ENCODE measurements at regions not wholly inside any gene's neighbourhood (a gene's known extent, or its start where the extent isn't known, plus 50 kb on each side); places are given as distances from the start of the nearest gene placed in this dataset.

- ChIA-PET POLR2A (no interaction called here), CTCF (no interaction called here)
- H3K4me3 ChIP-seq (ENCODE audit: low read length): no peak overlapping the region
- no peak overlapping the region for H3K27ac Mint-ChIP-seq
- peaks cover 13% of the 10 kb centered on the region for H3K9me3 Mint-ChIP-seq
- no peak overlapping the region for H3K4me3 Mint-ChIP-seq
- no peaks in the 10 kb centered on the region for H3K9me3 ChIP-seq (ENCODE audit: control insufficient read depth in 1 of 2, insufficient read depth in 1 of 2, low read length in 2 of 2)
- H3K27me3 Mint-ChIP-seq: no peaks in the 10 kb centered on the region
- ATAC-seq (ENCODE audit: poor library complexity): no peak
- no peak overlapping the region for H3K27ac ChIP-seq (ENCODE audit: low read depth in 1 of 2, low read length in 2 of 2)
- intact Hi-C loops (cut with DNase I, micrococcal nuclease): no loop called here
- DNase-seq: no peak
- H3K36me3 ChIP-seq (ENCODE audit: insufficient read depth, low read length): no peaks in the 10 kb centered on the region
- TF ChIP-seq CTCF (IDR thresholded peaks at IDR 0.05): no peak
- no peaks in the 10 kb centered on the region for H3K27me3 ChIP-seq (ENCODE audit: control insufficient read depth in 1 of 2, insufficient read depth in 2 of 2, low read length in 2 of 2)
- H3K36me3 Mint-ChIP-seq (ENCODE audit: low read depth): no peaks in the 10 kb centered on the region
- H3K4me1 Mint-ChIP-seq (ENCODE audit: low read depth): no peaks in the 10 kb centered on the region
- no peaks in the 10 kb centered on the region for H3K4me1 ChIP-seq (ENCODE audit: insufficient read depth, low read length)
These were observed 748.4 kb upstream of the PHF14 start for GRCh38 chr7:10225275-10225674.

- H3K4me1 Mint-ChIP-seq (ENCODE audit: low read depth): no peaks in the 10 kb centered on the region
- no peak for ATAC-seq (ENCODE audit: poor library complexity)
These were observed 736.4 kb upstream of the PHF14 start for GRCh38 chr7:10237306-10237705.

GRCh38 chr7:10238641-10239040, 735.0 kb upstream of the PHF14 start:
- H3K9me3 ChIP-seq (ENCODE audit: control insufficient read depth in 1 of 2, insufficient read depth in 1 of 2, low read length in 2 of 2): no peaks in the 10 kb centered on the region
- H3K36me3 ChIP-seq (ENCODE audit: insufficient read depth, low read length): no peaks in the 10 kb centered on the region
- Mint-ChIP-seq H3K27me3 (no peaks in the 10 kb centered on the region), H3K9me3 (no peaks in the 10 kb centered on the region), H3K4me3 (no peak overlapping the region), H3K4me1 (ENCODE audit: low read depth) (no peaks in the 10 kb centered on the region), H3K36me3 (ENCODE audit: low read depth) (no peaks in the 10 kb centered on the region), H3K27ac (no peak overlapping the region)
- ATAC-seq (ENCODE audit: poor library complexity) (no peak), DNase-seq (no peak)
- intact Hi-C loops (cut with DNase I, micrococcal nuclease): no loop called here
- ChIA-PET POLR2A (no interaction called here), CTCF (no interaction called here)
- H3K4me3 ChIP-seq (ENCODE audit: low read length): no peak overlapping the region
- no peaks in the 10 kb centered on the region for H3K27me3 ChIP-seq (ENCODE audit: control insufficient read depth in 1 of 2, insufficient read depth in 2 of 2, low read length in 2 of 2)
- no peaks in the 10 kb centered on the region for H3K4me1 ChIP-seq (ENCODE audit: insufficient read depth, low read length)
- H3K27ac ChIP-seq (ENCODE audit: low read depth in 1 of 2, low read length in 2 of 2): no peak overlapping the region
- TF ChIP-seq CTCF (IDR thresholded peaks at IDR 0.05): no peak

More at GRCh38 chr7:10237306-10237705, 736.4 kb upstream of the PHF14 start:
- no peaks in the 10 kb centered on the region for H3K4me1 ChIP-seq (ENCODE audit: insufficient read depth, low read length)
- H3K36me3 Mint-ChIP-seq (ENCODE audit: low read depth): no peaks in the 10 kb centered on the region
- H3K27me3 Mint-ChIP-seq: no peaks in the 10 kb centered on the region
- no peak for DNase-seq
- no peak overlapping the region for H3K4me3 ChIP-seq (ENCODE audit: low read length)
- CTCF ChIA-PET: no interaction called here
- H3K27ac Mint-ChIP-seq: no peak overlapping the region
- intact Hi-C loops (cut with DNase I, micrococcal nuclease): no loop called here
- no peaks in the 10 kb centered on the region for H3K36me3 ChIP-seq (ENCODE audit: insufficient read depth, low read length)
- H3K4me3 Mint-ChIP-seq: no peak overlapping the region
- POLR2A ChIA-PET: no interaction called here
- H3K9me3 Mint-ChIP-seq: no peaks in the 10 kb centered on the region
- H3K9me3 ChIP-seq (ENCODE audit: control insufficient read depth in 1 of 2, insufficient read depth in 1 of 2, low read length in 2 of 2): no peaks in the 10 kb centered on the region
- H3K27me3 ChIP-seq (ENCODE audit: control insufficient read depth in 1 of 2, insufficient read depth in 2 of 2, low read length in 2 of 2): no peaks in the 10 kb centered on the region
- no peak overlapping the region for H3K27ac ChIP-seq (ENCODE audit: low read depth in 1 of 2, low read length in 2 of 2)
- no peak for TF ChIP-seq CTCF (IDR thresholded peaks at IDR 0.05)
